HG02981 (cell line): ENCODE measurements at regions not wholly inside any gene's neighbourhood (a gene's known extent, or its start where the extent isn't known, plus 50 kb on each side); places are given as distances from the start of the nearest gene placed in this dataset.

Source experiments
- ATAC-seq: cut with Tn5 transposase; IDR thresholded peaks from one replicate; pipeline ENCODE4 v1.9.1; 2021; ENCODE audit warnings: mild to moderate bottlenecking, moderate library complexity; ENCODE audit not compliant: unreplicated experiment

DNA sequence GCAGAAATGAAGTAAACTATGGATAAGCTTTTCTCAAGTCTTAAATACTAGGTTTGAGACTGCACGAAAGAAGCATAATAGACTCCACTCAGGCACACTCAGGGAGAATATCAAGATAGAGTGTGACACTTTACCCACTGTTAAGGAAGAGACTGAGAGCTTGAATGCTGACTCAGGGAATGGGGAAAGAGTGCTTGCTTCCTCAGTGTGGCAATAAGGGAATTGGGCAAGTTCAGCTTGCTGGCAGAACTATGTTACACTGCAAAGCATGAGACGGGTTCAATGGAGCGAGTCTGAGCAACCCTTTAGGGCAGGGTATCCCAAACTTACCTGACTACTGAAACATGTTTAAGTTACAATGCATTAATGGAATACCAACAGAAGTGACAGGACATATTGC lies 237.7 kb upstream of the MEF2C start:
- no peak for ATAC-seq

- peak; percentile 88 for ATAC-seq
These were observed 234.2 kb upstream of the MEF2C start for GRCh38 chr5:89117124-89117644.

- no peak for ATAC-seq
These were observed 228.1 kb upstream of the MEF2C start for GRCh38 chr5:89110916-89111646.

DNA sequence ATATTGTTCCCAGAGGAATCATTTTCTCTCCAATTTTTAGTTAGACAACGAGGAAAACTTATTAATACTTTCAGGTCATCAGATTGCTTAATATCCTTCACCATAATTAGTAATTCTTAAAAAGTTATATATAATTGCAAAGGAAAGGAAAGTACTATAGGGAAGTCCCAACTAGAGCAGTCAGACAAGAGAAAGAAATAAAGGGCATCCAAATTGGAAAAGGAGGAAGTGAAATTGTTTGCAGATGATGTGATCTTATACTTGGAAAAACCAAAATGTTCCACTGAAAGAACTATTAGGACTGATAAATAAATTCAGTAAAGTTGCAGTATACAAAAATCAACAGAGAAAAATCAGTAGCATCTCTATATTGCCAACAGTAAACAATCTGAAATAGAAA lies 223.5 kb upstream of the MEF2C start:
- no peak for ATAC-seq

DNA sequence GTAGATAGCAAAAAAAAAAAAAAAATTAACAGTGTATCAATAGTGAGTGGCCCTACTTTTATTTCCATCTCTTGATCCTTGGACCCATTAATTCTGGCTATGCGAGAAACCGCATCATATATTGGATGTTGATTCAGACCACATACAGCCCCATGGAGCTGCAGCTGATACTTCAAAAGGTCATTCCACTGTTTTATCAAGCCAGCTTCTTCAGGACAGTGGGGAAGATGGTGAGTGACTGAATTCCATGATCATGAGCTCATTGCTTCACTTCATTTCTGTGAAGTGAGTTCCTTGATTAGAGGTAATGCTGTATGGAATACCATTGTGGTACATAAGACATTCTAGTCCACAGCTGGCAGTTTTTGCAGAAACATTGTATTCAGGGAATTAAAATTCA lies 222.9 kb upstream of the MEF2C start:
- ATAC-seq, result no peak

GRCh38 chr5:89105171-89105695 lies 222.2 kb upstream of the MEF2C start:
- no peak for ATAC-seq

DNA sequence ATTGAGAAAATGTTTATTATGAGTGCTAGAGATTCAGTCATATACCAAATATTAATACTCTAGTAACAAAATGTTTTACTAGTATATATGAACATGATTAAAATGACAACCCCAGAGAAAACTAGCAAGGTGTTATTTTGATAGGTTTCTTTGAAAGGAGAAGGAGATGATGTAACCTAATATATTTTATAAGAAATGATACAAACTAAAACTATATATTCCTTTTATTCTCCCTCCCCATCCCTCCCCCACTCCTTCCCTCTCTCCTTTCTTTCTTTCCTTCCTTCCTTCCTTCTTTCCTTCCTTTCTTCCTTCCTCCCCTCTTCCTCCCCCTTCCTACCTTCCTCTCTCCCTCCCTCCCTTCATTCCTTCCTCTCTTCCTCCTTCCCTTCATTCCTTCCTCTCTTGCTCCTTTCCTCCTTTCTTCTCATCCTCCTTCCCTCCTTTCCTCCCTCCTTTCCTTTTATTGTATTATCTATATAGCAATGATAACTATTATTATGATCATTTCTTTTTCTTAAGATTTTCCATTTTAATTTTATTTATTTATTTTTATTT lies 215.3 kb upstream of the MEF2C start:
- no peak for ATAC-seq

- peak; percentile 80 for ATAC-seq
These were observed 214.1 kb upstream of the MEF2C start for GRCh38 chr5:89097103-89097502.

DNA sequence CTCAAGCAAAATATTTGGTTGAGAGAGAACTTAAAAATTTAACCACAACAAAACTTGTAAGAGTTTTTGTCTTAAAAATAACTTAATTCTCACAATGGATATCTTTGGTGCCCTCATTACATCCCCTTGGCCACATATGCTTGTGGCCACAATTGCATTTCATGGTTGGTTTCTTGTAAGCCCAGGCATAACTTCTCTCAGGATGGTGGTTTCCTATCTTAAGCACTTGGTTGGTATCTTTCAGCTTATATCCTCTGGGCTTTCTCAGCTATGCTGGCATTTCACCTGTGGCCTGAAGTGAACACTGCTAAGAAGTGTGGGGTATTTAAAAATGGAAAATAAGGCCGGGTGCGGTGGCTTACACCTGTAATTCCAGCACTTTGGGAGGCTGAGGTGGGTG lies 212.4 kb upstream of the MEF2C start:
- no peak for ATAC-seq

DNA sequence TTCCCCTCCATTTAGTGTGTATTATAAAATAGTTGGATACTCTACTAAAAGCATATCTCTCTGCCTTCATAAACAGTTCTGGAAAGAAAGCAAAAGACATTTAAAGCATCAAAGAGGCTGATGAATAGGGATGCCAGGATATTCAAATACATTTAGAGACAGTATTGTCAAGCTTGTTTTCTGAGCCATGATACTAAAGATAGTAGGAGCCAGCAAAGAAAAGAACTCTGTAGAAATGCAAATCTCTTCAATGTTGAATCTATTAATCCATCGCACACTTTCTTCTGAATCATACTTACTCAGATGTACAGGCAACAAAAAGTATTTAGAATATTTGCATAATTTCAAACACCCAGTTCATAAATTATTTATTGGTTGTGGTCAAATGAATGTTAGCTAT lies 207.1 kb upstream of the MEF2C start:
- ATAC-seq, result no peak

DNA sequence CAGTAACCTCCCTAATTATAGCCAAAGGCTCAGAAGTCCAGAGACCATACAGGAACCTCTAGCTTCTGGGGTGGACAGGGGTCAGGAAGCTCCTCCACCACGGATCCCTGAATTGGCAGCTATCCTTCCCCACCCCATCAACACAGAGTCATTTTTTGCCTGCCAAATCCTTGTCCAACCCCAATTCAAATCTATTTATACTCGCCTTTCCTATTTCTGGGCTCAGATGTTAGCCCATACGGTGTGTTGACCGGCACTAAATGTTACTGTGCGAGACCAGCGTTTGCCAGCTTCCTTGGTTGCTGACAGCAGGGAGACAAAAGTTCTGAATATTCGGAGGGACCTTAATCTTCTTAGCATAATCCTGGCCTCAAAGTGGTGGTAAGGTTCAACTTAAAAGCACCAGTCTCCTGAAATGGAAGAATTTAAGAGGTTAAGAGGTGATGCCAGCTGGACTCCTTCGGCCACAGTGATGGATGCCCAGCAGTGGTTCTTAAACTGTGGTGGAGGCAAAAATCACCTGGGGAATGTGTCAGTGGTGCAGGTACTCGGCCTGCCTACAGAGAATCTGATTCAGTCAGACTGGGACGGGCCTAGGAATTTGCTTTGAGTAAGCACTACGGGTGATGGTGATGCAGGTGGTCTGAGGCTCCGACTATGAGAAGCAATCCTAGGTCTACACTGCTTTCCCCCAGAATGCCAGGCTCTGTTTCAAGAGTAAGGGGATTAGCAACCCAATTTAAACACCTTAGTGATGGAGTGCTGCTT lies 204.8 kb upstream of the MEF2C start:
- no peak for ATAC-seq

DNA sequence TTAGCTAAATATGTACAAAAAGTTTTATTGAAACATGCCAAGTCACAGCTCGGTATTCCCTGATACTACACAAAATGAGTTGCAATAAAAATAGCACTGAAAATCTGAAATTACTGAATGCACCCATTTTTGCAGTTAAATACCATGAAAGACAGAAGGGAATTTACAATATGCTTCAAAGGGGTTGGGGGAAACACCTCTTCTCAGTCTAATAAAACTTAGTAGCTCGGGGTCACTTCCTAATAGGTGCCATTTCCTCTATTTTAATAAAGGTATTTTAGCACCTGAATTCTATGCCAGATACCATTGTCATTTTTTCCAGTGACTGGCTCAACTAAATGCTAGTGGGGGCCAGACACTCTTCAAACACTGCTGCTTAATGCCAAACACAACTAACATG lies 204.1 kb upstream of the MEF2C start:
- no peak for ATAC-seq

- no peak for ATAC-seq
These were observed 203.6 kb upstream of the MEF2C start for GRCh38 chr5:89086390-89087086.

GRCh38 chr5:89083791-89084190 lies 200.8 kb upstream of the MEF2C start:
- no peak for ATAC-seq

DNA sequence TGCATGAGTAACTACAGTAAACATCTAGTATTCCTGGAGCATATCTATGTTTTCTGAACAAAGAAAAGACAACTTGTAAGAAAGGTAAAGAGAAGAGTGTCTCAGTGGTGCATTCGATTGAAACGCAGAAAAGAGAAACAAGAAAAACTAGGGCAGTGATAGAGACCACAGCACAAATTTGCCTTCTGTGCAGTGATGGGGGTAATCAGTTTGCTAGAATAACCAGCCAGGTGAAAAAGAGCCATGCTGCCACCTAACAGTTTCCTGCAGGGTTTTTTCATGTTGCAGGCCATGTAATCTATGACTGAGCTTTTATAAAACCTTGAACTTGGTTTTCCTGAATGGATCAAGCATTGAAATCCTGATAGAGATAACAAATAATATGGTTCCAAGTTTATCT lies 198.4 kb upstream of the MEF2C start:
- peak; percentile 75 for ATAC-seq

DNA sequence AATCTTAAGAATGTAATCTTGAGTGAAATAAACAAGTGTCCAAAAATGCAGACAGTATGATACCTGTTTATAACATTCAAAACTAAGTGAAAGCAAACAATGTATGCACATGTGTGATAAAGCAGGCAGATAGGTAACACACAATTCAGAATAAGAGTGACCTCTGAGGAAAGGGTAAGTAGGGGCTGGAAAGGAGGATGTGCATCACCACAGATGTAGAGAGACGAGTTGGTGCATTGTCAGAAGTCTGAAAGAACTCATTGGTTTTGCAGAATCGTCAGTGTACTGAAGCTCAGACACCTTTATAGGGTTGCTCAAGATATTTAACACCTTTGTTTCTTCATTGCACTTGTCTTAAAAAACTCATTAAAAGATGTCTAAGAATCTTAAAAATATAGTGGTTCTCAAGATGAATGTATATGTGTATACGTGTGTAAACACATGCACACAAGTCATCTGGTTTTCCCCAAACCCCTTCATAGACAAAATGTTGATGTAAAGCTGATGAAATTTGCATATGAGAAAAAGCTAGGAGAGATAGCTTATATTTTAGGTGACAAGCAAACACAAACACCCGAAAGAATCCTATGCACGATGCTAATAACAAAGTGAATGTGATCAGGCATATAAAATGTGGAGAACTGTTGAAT lies 197.6 kb upstream of the MEF2C start:
- no peak for ATAC-seq

- no peak for ATAC-seq
These were observed 190.1 kb upstream of the MEF2C start for GRCh38 chr5:89072842-89073672.

DNA sequence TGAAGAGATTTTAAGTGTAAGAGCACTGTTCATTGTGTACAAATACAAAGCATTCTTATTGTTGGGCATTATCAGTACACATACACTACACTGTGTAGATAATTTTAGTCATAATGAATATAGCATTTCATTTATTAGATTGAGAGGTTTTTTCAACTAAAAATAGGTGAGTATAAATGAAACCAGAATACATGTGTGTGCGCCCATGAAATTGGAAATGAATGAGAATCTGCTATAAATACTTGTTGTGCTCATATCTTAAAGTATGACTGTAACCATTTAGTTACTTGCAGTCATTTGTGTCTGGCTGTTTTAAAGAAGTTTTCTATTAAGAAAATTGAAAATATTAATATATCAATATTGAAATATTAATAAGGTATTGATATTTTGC lies 189.0 kb upstream of the MEF2C start:
- ATAC-seq, result peak; percentile 71

DNA sequence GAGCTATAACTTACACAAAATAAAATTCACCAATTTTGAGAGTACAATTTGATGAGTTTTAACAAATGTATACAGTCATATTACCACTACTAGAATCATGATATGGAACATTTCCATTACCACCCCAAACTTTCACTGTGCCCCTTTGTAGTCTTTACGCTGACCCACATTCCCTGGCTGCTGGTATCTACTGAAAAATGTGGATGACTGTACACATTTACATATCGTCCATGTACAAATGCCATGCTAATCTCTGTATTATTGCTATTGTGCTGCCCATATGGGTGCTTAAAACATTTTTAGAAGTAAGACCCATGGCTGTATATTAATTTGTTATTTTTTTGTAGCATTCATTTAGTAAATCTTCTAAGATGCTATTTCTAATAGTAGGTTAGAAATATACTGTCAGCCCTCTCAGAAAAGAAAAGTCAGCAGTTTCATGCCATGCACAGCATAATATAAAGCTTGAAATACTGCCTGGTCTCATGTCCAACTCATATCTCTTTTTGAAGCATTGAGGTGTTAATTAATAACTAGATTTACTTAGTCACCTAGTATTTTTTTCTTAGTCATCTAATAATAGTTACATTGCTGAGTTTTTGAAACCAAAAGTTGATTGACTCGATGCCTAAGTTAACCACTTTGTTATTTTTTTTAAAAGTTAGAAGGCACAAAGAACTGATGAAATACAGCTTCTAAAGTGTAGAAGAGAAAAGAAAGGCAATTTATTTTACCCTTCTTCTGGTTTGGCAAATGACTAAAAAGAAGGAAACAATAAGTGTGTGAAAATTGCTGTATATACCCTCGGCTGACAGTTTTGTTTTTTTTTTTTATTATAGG lies 188.3 kb upstream of the MEF2C start:
- peak; percentile 74 for ATAC-seq
